B cell (primary cell): ENCODE measurements at regions not wholly inside any gene's neighbourhood (a gene's known extent, or its start where the extent isn't known, plus 50 kb on each side); places are given as distances from the start of the nearest gene placed in this dataset.

ENCODE experiments used
- CTCF ChIP-seq: fragments of 200-600 bp; IDR thresholded peaks from one replicate; pipeline ENCODE4 v1.8.0; 2022; ENCODE audit warnings: antibody characterized with exemption, mild to moderate bottlenecking
- EZH2 ChIP-seq: IDR thresholded peaks from 2 replicates; pipeline ENCODE4 v1.6.1; 2012; ENCODE audit warnings: borderline replicate concordance, low read depth, mild to moderate bottlenecking, moderate library complexity, low read length; ENCODE audit not compliant: insufficient read depth, poor library complexity, severe bottlenecking

- TF ChIP-seq CTCF, result no peak
- no peak for TF ChIP-seq EZH2
Observed at GRCh38 chr5:133785182-133785581, 172.8 kb upstream of the FSTL4 start.
